ENCODE measurements at regions not wholly inside any gene's neighbourhood (a gene's known extent, or its start where the extent isn't known, plus 50 kb on each side); places are given as distances from the start of the nearest gene placed in this dataset.

DNA sequence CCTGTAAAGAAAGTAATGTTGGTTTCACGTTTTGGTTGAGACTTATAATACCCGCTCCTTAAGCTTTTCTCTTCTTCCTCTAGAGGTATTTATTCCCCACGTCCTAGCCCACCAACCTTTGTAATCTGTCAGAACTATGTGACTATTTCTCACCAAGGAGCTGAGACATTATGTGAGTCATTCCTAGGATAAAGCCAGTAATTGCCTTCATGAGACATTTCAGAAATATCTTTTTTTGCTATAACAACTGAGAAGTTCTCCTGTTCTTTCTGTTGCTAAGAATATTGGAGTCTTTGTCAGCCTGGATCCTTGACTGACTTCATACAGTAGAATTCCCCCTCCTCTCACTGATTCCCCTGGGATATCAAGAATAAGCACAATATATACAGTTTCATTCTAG is 1497.0 kb upstream of the TENM4 start:
- WGBS, 2 donors: 81 to 83% methylated on average over 3 of the region's 3 CpGs
- no peak for ATAC-seq (ENCODE audit: insufficient read depth, low FRiP score)
- TF ChIP-seq CTCF (IDR thresholded peaks at IDR 0.05; ENCODE audit: control extremely low read depth, extremely low read depth): no peak
- DNase-seq: no peak
- no peaks in the 10 kb centered on the region for H3K27me3 ChIP-seq (ENCODE audit: control insufficient read depth in 3 of 3, insufficient read depth in 3 of 3, low read length in 2 of 3)
- no peaks in the 10 kb centered on the region for H3K9me3 ChIP-seq (ENCODE audit: control insufficient read depth in 4 of 4, insufficient read depth in 3 of 4, low read length in 3 of 4)
- H3K27ac ChIP-seq (ENCODE audit: low read depth in 1 of 2, low read length in 1 of 2): no peak overlapping the region
- no peaks in the 10 kb centered on the region for H3K36me3 ChIP-seq (ENCODE audit: control insufficient read depth in 4 of 4, insufficient read depth in 4 of 4, low read length in 4 of 4)
- no peak overlapping the region for H3K4me3 ChIP-seq
- peaks cover 0 to 8% (median 0%) of the 10 kb centered on the region in 5 donors for H3K4me1 ChIP-seq (ENCODE audit: control insufficient read depth in 5 of 5, insufficient read depth in 5 of 5, low read length in 5 of 5)
- H3K9ac ChIP-seq (ENCODE audit: insufficient read depth in 1 of 2, low read length in 2 of 2): no peak overlapping the region

DNA sequence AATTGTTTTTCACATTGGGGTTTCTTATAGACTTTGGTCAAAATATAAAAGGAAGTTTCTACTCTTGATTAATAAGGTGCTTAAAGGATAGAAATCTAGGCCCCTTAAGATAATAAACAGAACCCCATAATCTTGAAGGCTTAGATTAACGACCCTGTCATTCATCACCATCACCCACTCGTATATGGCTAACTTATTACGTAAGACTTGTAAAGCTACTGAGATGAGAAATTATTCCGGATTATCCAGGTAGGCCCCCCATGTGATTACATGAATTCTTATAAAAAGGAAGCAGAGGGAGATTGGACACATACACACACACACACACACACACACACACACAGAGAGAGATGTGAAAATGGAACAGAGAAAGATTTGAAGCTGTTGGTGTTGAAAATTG is 1489.2 kb upstream of the TENM4 start:
- DNase-seq (no peak), ATAC-seq (ENCODE audit: insufficient read depth, low FRiP score) (no peak)
- no peak overlapping the region for H3K9ac ChIP-seq (ENCODE audit: insufficient read depth in 1 of 2, low read length in 2 of 2)
- H3K4me3 ChIP-seq: no peak overlapping the region
- H3K27ac ChIP-seq (ENCODE audit: low read depth in 1 of 2, low read length in 1 of 2): no peak overlapping the region
- TF ChIP-seq CTCF (IDR thresholded peaks at IDR 0.05; ENCODE audit: control extremely low read depth, extremely low read depth): no peak
- peaks cover 0 to 7% (median 0%) of the 10 kb centered on the region in 5 donors for H3K4me1 ChIP-seq (ENCODE audit: control insufficient read depth in 5 of 5, insufficient read depth in 5 of 5, low read length in 5 of 5)
- WGBS, 2 donors: 82 to 88% methylated on average over 4 of the region's 4 CpGs
- no peaks in the 10 kb centered on the region for H3K36me3 ChIP-seq (ENCODE audit: control insufficient read depth in 4 of 4, insufficient read depth in 4 of 4, low read length in 4 of 4)
- H3K9me3 ChIP-seq (ENCODE audit: control insufficient read depth in 4 of 4, insufficient read depth in 3 of 4, low read length in 3 of 4): no peaks in the 10 kb centered on the region
- no peaks in the 10 kb centered on the region for H3K27me3 ChIP-seq (ENCODE audit: control insufficient read depth in 3 of 3, insufficient read depth in 3 of 3, low read length in 2 of 3)

DNA sequence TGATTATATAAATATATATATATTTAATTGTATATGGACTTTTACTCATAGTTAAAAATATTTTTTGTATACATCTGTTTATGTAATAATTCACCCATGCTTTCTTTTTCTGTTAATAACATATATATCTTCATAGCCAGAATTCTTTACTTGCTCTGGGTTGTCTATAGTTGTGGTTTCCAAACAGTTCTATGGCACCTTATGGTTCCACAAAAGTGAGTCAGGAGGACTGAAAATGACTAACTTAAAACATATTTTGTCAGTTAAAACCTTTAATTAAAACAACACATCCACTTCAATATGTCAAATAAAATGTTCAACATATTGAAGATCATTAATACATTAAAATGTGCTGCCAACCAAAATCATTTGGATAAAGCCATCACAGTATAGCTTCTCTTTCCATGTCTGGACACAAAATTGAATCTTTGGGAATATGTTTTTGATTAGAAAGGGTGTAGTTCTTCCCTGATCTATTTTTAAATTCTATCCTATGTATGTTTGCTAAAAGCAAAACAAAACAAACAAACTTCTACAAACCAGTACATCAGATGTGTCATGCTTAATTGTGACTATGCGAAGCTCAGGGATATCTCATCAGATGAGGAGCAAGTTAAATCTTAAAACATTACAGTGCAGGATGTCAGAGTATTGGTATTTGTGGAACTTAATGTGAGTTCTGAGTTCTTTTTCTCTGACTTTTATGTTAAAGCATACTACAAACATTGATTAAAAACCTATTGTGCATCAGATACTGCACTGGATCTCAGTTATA is 1488.4 kb upstream of the TENM4 start:
- peaks cover 0 to 8% (median 0%) of the 10 kb centered on the region in 5 donors for H3K4me1 ChIP-seq (ENCODE audit: control insufficient read depth in 5 of 5, insufficient read depth in 5 of 5, low read length in 5 of 5)
- H3K9me3 ChIP-seq (ENCODE audit: control insufficient read depth in 4 of 4, insufficient read depth in 3 of 4, low read length in 3 of 4): no peaks in the 10 kb centered on the region
- ATAC-seq (ENCODE audit: insufficient read depth, low FRiP score) (no peak), DNase-seq (no peak)
- 83 to 89% methylated on average over 1 of the region's 1 CpG for WGBS, 2 donors
- H3K4me3 ChIP-seq: no peak overlapping the region
- H3K36me3 ChIP-seq (ENCODE audit: control insufficient read depth in 4 of 4, insufficient read depth in 4 of 4, low read length in 4 of 4): no peaks in the 10 kb centered on the region
- no peak overlapping the region for H3K9ac ChIP-seq (ENCODE audit: insufficient read depth in 1 of 2, low read length in 2 of 2)
- H3K27ac ChIP-seq (ENCODE audit: low read depth in 1 of 2, low read length in 1 of 2): no peak overlapping the region
- no peak for TF ChIP-seq CTCF (IDR thresholded peaks at IDR 0.05; ENCODE audit: control extremely low read depth, extremely low read depth)
- no peaks in the 10 kb centered on the region for H3K27me3 ChIP-seq (ENCODE audit: control insufficient read depth in 3 of 3, insufficient read depth in 3 of 3, low read length in 2 of 3)

Measured in lung (tissue), 11 donors.